ENCODE measurements at regions not wholly inside any gene's neighbourhood (a gene's known extent, or its start where the extent isn't known, plus 50 kb on each side); places are given as distances from the start of the nearest gene placed in this dataset.

DNA sequence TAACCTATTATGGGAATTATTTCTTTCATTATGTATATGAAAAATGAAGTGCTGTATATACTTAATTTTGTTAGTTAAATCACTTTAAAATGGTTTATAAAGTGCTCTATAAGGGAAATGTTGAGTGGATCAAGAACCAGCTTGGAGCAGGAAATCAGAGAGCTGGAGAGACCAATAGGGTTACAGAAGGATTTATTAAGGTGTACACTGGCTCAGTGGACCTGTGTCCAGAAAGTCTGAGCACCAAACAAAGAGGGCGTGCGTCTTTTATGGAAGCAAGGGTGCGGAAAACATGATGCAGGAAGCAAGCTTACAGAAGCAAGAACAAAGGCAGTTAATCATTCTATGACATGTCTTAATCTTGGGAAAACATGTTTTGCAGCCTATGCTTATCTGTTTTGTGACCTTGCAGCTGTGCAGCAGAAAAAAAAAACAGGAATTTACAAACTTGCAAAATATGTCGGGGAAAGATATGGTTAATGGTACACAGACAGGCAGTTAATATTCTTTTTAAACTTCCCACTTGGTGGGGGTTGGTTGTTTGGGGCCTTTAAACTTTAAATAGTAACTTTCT is 65.2 kb upstream of the SLC35G4 start:
- 0 out of 3 replicates have a peak, but pooled peaks cover 2% of the 10 kb centered on the region for H3K4me1 Mint-ChIP-seq
- H2AFZ ChIP-seq, result no peak overlapping the region
- no peaks in the 10 kb centered on the region for H3F3A ChIP-seq (replicated peaks; ENCODE audit: low read depth)
- no peaks in the 10 kb centered on the region for H3K27me3 Mint-ChIP-seq (ENCODE audit: insufficient read depth, low read depth, poor library complexity)
- no peak overlapping the region for H3K4me3 ChIP-seq
- no peaks in the 10 kb centered on the region for H4K20me1 ChIP-seq (replicated peaks; ENCODE audit: insufficient read depth)
- H3K4me3 Mint-ChIP-seq, result no peak overlapping the region
- DNase-seq (ENCODE audit: low spot score), result no peak
- peaks cover 6% of the 10 kb centered on the region; the same call in 1 of the 2 replicates for H3K9me2 ChIP-seq (ENCODE audit: insufficient read depth)
- H3K4me1 ChIP-seq (ENCODE audit: insufficient read depth), result no peaks in the 10 kb centered on the region
- no peaks in the 10 kb centered on the region for H3K27me3 ChIP-seq (ENCODE audit: insufficient read depth)
- peaks cover 4% of the 10 kb centered on the region; the same call in 2 of the 3 replicates for H3K36me3 Mint-ChIP-seq (ENCODE audit: low read depth)
- TF ChIP-seq, protein P1, sequence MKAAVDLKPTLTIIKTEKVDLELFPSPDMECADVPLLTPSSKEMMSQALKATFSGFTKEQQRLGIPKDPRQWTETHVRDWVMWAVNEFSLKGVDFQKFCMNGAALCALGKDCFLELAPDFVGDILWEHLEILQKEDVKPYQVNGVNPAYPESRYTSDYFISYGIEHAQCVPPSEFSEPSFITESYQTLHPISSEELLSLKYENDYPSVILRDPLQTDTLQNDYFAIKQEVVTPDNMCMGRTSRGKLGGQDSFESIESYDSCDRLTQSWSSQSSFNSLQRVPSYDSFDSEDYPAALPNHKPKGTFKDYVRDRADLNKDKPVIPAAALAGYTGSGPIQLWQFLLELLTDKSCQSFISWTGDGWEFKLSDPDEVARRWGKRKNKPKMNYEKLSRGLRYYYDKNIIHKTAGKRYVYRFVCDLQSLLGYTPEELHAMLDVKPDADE (IDR thresholded peaks at IDR 0.05), result no peak
- TF ChIP-seq ZNF114 (CRISPR knock-in tag; IDR thresholded peaks at IDR 0.05) (no peak), CREB1 (CRISPR knock-in tag; IDR thresholded peaks at IDR 0.05; ENCODE audit: low read depth) (no peak), ZNF331 (CRISPR knock-in tag; IDR thresholded peaks at IDR 0.05; ENCODE audit: low read depth) (no peak), POLR2AphosphoS5 (IDR thresholded peaks at IDR 0.05; ENCODE audit: low read depth) (no peak), EZH2 (IDR thresholded peaks at IDR 0.05; ENCODE audit: low read depth, unreplicated experiment) (no peak), STAT1 (IDR thresholded peaks at IDR 0.05; ENCODE audit: unreplicated experiment) (no peak), NANOG (IDR thresholded peaks at IDR 0.05; ENCODE audit: borderline replicate concordance) (no peak), JUNB (IDR thresholded peaks at IDR 0.05; ENCODE audit: unreplicated experiment) (no peak)
- TF ChIP-seq, protein P2, sequence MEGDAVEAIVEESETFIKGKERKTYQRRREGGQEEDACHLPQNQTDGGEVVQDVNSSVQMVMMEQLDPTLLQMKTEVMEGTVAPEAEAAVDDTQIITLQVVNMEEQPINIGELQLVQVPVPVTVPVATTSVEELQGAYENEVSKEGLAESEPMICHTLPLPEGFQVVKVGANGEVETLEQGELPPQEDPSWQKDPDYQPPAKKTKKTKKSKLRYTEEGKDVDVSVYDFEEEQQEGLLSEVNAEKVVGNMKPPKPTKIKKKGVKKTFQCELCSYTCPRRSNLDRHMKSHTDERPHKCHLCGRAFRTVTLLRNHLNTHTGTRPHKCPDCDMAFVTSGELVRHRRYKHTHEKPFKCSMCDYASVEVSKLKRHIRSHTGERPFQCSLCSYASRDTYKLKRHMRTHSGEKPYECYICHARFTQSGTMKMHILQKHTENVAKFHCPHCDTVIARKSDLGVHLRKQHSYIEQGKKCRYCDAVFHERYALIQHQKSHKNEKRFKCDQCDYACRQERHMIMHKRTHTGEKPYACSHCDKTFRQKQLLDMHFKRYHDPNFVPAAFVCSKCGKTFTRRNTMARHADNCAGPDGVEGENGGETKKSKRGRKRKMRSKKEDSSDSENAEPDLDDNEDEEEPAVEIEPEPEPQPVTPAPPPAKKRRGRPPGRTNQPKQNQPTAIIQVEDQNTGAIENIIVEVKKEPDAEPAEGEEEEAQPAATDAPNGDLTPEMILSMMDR (conservative IDR thresholded peaks at IDR 0.05; ENCODE audit: low read depth in 2 of 2), result no peak
- TF ChIP-seq, protein P3, sequence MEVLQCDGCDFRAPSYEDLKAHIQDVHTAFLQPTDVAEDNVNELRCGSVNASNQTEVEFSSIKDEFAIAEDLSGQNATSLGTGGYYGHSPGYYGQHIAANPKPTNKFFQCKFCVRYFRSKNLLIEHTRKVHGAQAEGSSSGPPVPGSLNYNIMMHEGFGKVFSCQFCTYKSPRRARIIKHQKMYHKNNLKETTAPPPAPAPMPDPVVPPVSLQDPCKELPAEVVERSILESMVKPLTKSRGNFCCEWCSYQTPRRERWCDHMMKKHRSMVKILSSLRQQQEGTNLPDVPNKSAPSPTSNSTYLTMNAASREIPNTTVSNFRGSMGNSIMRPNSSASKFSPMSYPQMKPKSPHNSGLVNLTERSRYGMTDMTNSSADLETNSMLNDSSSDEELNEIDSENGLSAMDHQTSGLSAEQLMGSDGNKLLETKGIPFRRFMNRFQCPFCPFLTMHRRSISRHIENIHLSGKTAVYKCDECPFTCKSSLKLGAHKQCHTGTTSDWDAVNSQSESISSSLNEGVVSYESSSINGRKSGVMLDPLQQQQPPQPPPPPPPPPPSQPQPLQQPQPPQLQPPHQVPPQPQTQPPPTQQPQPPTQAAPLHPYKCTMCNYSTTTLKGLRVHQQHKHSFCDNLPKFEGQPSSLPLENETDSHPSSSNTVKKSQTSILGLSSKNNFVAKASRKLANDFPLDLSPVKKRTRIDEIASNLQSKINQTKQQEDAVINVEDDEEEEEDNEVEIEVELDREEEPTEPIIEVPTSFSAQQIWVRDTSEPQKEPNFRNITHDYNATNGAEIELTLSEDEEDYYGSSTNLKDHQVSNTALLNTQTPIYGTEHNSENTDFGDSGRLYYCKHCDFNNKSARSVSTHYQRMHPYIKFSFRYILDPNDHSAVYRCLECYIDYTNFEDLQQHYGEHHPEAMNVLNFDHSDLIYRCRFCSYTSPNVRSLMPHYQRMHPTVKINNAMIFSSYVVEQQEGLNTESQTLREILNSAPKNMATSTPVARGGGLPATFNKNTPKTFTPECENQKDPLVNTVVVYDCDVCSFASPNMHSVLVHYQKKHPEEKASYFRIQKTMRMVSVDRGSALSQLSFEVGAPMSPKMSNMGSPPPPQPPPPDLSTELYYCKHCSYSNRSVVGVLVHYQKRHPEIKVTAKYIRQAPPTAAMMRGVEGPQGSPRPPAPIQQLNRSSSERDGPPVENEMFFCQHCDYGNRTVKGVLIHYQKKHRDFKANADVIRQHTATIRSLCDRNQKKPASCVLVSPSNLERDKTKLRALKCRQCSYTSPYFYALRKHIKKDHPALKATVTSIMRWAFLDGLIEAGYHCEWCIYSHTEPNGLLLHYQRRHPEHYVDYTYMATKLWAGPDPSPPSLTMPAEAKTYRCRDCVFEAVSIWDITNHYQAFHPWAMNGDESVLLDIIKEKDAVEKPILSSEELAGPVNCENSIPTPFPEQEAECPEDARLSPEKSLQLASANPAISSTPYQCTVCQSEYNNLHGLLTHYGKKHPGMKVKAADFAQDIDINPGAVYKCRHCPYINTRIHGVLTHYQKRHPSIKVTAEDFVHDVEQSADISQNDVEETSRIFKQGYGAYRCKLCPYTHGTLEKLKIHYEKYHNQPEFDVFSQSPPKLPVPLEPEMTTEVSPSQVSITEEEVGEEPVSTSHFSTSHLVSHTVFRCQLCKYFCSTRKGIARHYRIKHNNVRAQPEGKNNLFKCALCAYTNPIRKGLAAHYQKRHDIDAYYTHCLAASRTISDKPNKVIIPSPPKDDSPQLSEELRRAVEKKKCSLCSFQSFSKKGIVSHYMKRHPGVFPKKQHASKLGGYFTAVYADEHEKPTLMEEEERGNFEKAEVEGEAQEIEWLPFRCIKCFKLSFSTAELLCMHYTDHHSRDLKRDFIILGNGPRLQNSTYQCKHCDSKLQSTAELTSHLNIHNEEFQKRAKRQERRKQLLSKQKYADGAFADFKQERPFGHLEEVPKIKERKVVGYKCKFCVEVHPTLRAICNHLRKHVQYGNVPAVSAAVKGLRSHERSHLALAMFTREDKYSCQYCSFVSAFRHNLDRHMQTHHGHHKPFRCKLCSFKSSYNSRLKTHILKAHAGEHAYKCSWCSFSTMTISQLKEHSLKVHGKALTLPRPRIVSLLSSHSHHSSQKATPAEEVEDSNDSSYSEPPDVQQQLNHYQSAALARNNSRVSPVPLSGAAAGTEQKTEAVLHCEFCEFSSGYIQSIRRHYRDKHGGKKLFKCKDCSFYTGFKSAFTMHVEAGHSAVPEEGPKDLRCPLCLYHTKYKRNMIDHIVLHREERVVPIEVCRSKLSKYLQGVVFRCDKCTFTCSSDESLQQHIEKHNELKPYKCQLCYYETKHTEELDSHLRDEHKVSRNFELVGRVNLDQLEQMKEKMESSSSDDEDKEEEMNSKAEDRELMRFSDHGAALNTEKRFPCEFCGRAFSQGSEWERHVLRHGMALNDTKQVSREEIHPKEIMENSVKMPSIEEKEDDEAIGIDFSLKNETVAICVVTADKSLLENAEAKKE (CRISPR knock-in tag; IDR thresholded peaks at IDR 0.05), result no peak
- H3K4me2 ChIP-seq, result no peak overlapping the region
- H3K79me2 ChIP-seq (replicated peaks; ENCODE audit: insufficient read depth), result no peaks in the 10 kb centered on the region
- no peaks in the 10 kb centered on the region for H3K36me3 ChIP-seq (ENCODE audit: insufficient read depth)
- peaks cover 26% of the 10 kb centered on the region for H3K9me3 Mint-ChIP-seq
- ATAC-seq, result no peak
- no peak overlapping the region for H3K27ac ChIP-seq (ENCODE audit: low read depth)
- H3K27ac Mint-ChIP-seq, result no peak overlapping the region
